ENCODE measurements at regions not wholly inside any gene's neighbourhood (a gene's known extent, or its start where the extent isn't known, plus 50 kb on each side); places are given as distances from the start of the nearest gene placed in this dataset.

DNA sequence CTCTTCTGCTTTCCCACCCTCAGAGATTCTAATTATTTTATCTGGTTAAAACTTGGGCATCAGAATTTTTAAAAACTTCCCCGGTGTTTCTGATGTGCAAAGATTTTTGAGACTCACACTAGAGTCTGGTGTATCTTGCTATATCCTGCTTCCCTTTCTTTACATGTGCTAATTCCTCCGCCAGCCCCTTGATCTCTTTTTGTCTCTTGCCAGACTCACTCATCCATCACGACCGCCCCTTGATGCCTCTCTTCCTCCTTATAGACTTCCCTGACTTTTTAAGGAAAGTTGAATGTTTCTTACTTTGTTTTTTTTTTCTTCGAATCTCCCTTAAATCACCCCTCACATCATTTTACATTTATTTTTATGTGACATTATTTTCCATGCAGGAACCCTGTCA is 274.9 kb upstream of the PITX2 start:
- DNase-seq (ENCODE audit: low spot score) = no peak

GRCh38 chr4:110898290-110898689 is 275.4 kb upstream of the PITX2 start:
- no peak for DNase-seq (ENCODE audit: low spot score)

- no peak for DNase-seq (ENCODE audit: low spot score)
Measured at GRCh38 chr4:110900213-110900769, 277.4 kb upstream of the PITX2 start.

DNA sequence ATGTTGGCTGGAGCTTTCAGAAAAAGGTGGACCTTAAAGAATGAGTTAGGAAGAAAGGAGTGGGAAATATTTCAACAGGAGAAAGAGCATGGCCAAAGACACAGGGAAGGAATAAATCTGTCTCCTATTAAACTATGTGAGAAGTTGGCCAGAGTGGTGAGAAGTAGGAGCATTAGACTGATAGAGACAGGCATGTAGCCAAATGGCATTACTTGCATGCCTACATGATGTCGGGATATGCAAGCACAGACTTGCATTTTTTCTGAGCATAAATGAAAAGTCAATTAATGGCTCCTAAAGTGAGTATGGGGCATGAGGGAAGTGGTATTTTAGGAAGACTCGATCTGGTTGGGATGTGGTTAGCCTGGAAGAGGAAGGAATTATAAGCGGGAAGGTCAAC is 279.6 kb upstream of the PITX2 start:
- DNase-seq (ENCODE audit: low spot score) = no peak

GRCh38 chr4:110904435-110905065 is 281.7 kb upstream of the PITX2 start:
- DNase-seq (ENCODE audit: low spot score) = no peak

GRCh38 chr4:110905367-110905766 is 282.5 kb upstream of the PITX2 start:
- DNase-seq (ENCODE audit: low spot score) = no peak

- no peak for DNase-seq (ENCODE audit: low spot score)
Measured at GRCh38 chr4:110907801-110908313, 285.0 kb upstream of the PITX2 start.

GRCh38 chr4:110914791-110915190 is 291.9 kb upstream of the PITX2 start:
- DNase-seq (ENCODE audit: low spot score) = no peak

DNA sequence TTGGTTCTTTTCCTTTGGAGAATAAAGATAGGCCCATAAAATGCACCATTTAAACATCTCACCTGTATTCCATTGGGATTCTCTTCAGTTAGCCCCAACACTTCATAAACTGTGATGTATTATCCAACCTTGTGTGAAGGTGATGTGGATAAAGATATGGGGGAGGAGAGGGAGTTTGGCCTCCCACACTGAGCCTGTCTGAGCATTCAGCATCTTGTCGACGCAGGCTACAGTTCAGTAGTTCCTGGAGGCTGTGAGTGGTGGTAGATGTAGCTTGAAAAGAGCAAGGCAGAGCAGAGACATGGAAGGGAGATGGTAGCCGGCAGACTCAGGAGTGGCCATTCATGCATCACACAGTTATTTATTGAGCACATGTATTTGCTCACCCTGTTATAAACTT is 292.4 kb upstream of the PITX2 start:
- DNase-seq (ENCODE audit: low spot score) = no peak

GRCh38 chr4:110916505-110916904 is 293.6 kb upstream of the PITX2 start:
- DNase-seq (ENCODE audit: low spot score) = no peak

DNA sequence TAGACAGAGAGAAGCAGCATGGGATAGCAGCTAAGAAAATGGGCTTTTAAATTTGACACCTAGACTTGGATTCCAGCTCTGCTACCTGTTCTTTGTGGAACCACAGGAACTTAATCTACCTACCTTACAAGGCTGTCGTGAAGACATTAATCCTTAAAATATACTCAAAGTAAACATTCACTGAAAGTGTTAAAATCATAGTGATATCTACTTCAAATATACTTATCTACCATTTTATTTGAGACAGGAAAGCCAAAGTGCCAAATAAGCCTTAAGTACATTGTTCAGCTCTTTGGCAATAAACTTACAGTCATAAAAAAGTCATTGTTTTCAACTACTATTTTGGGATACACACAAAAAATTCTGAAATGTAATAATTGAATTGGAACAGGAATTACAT is 295.0 kb upstream of the PITX2 start:
- no peak for DNase-seq (ENCODE audit: low spot score)

DNA sequence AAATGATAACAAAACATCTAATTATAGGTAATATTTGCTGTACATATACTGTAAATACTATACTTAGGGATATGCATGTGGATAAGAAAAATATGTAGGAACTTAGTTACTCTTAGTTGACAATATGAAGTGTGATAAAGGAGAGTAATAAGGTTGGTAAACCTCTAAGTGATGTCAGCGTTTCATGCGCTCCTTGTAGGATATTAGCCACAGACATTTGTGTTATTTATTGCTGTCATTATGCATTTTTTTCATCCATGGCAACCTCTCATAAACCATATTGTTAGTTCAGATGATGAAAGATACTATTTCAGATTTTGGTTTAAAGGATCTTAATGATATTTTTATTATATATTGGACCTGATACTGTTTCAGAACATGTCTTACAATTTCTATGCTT is 298.1 kb upstream of the PITX2 start:
- DNase-seq (ENCODE audit: low spot score) = no peak

DNA sequence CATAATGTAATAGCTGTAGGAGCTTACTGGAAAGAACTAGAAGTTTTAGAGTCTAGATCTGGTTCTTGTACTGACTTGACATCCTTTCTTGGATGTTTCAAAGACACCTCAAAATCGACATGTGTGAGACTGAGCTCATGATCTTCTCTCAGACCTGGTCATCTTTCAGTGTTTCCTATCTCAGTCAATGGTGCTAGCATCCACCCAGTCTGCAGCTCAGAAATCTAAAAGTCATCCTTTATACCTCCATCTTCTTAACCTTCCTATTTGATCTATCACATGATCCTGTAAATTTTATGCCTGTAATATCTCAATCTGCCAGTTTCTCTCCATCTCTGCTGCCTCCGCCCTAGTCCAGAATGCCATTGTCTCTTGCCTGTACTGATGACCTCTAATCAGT is 301.9 kb upstream of the PITX2 start:
- DNase-seq (ENCODE audit: low spot score) = no peak

DNA sequence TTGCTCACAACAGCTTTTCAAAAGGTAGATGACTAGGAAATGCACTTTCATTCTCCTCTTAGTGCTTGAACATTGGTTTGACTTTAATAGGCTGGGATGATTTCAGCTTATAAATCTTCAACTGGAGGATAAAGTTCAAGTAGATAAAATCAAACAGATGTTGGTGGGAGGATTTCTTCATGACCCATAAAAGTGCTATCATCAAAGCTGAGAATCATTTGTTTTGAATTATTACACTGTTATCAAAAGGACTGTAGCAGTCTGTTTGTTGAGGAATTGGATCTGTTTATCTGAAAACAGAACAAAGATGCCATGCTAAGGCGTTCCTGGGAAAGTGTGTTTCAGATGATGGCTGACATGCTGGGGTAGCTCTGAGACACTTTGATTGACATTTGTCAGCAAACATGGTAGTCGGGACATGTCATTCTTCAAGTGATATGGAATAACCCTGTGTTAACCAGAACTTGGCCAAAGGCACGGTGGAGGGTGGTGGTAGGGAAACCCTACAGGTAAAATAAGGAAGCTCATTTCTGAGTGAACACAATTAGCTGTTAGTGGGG is 304.0 kb upstream of the PITX2 start:
- no peak for DNase-seq (ENCODE audit: low spot score)

DNA sequence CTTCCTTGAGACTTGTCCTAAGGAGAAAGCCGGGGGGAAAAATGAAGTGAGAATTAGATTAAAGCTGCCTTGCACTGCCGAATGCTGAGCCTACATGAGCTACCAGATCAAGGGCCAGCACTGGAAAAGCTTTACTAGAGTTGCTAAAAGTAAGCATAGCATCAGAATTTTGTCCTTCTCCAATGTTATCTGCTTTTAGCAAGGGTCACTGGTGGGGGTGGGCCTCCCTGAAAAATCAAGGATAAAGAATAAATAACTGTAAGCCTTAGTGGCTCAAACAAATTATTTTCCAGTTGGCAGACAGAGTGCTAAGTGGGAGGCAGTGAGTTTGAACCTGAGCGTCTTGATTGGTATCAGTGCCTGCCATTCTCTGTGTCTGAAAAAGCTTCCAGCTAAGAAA is 310.5 kb upstream of the PITX2 start:
- DNase-seq (ENCODE audit: low spot score) = no peak

DNA sequence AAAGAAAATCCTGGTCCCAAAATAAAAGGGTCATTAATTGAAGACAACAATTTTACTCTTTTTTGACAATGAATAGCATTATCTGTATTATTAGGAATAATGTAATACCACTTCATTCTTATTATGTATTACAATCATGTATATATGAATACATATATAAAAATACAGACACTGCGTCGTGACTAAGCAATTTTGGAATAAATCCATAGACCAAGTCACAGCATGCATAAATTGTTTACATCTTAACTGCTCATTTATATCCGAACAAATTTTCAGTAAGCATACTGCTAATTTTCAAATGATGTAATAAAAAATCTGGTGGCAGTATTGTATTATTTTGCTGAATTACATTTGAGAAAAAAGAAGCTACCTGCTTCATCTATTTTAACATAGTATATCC is 321.6 kb upstream of the PITX2 start:
- no peak for DNase-seq (ENCODE audit: low spot score)

- DNase-seq (ENCODE audit: low spot score) = no peak
Measured at GRCh38 chr4:110945600-110945999, 322.7 kb upstream of the PITX2 start.

GRCh38 chr4:110949542-110949941 is 326.7 kb upstream of the PITX2 start:
- DNase-seq (ENCODE audit: low spot score) = no peak

GRCh38 chr4:110950731-110951130 is 327.9 kb upstream of the PITX2 start:
- DNase-seq (ENCODE audit: low spot score) = no peak

DNA sequence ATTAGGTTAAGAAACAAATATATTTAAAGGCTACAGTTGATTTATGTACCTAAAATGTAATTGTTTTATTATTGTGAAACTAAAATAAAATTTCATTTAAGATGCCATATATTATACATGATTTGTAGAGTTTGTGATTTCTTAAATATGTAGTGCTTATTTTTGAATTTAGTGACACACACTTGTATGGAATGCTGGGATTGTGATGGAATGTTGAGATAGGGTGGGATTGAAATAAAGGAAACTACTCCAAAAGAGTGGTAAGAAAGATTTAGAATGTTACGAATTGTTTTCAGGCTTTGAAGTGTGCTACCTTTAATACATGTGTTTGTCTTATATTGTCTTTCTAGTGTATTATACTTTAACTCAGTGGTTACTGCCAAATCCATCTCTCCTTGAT is 330.3 kb upstream of the PITX2 start:
- DNase-seq (ENCODE audit: low spot score) = no peak

GRCh38 chr4:110953898-110954297 is 331.0 kb upstream of the PITX2 start:
- DNase-seq (ENCODE audit: low spot score) = no peak

GRCh38 chr4:110955748-110956147 is 332.9 kb upstream of the PITX2 start:
- DNase-seq (ENCODE audit: low spot score) = no peak

- DNase-seq (ENCODE audit: low spot score) = peak; percentile 33
Measured at GRCh38 chr4:110959041-110959643, 336.3 kb upstream of the PITX2 start.

Measured in COLO829 (cell line).